Karpas-422 (cell line): ENCODE measurements at regions not wholly inside any gene's neighbourhood (a gene's known extent, or its start where the extent isn't known, plus 50 kb on each side); places are given as distances from the start of the nearest gene placed in this dataset.

ENCODE experiments used
- DNase-seq: peaks from one replicate; pipeline ENCODE4 v3.0.0-alpha.2; 2015
- H2AFZ ChIP-seq: fragments of 200-600 bp; sonication (generic); 2 replicates; pipeline ENCODE4 v1.6.1; 2014; ENCODE audit warnings: antibody characterized with exemption, low read length, mixed read lengths
- H3K27ac ChIP-seq: fragments of 200-600 bp; sonication (generic); 2 replicates; pipeline ENCODE4 v1.5.1; 2014; ENCODE audit warnings: mild to moderate bottlenecking, low read length, moderate library complexity
- H3K27me3 ChIP-seq: fragments of 200-600 bp; sonication (generic); 2 replicates; pipeline ENCODE4 v1.6.1; 2014; ENCODE audit warnings: low read length, mixed read lengths
- H3K36me3 ChIP-seq: fragments of 200-600 bp; sonication (generic); 2 replicates; pipeline ENCODE4 v1.6.1; 2014; ENCODE audit warnings: low read length, mixed read lengths; ENCODE audit not compliant: insufficient read depth
- H3K4me1 ChIP-seq: fragments of 200-600 bp; sonication (generic); 2 replicates; pipeline ENCODE4 v1.6.1; 2014; ENCODE audit warnings: mild to moderate bottlenecking, low read length, mixed read lengths
- H3K4me2 ChIP-seq: fragments of 200-600 bp; sonication (generic); 2 replicates; pipeline ENCODE4 v1.6.1; 2014; ENCODE audit warnings: low read length, low read depth, mild to moderate bottlenecking; ENCODE audit not compliant: poor library complexity, severe bottlenecking
- H3K4me3 ChIP-seq: fragments of 200-600 bp; sonication (generic); 2 replicates; pipeline ENCODE4 v1.5.1; 2014; ENCODE audit warnings: mild to moderate bottlenecking, antibody characterized with exemption, low read length, mixed read lengths
- H3K79me2 ChIP-seq: fragments of 200-600 bp; sonication (generic); 2 replicates; pipeline ENCODE4 v1.6.1; 2014; ENCODE audit warnings: mild to moderate bottlenecking, low read length, mixed read lengths
- H3K9ac ChIP-seq: fragments of 200-600 bp; sonication (generic); 2 replicates; pipeline ENCODE4 v1.6.0; 2014; ENCODE audit warnings: low read length
- H3K9me2 ChIP-seq: fragments of 200-600 bp; sonication (generic), shearing (Covaris generic); replicated peaks from 2 replicates; pipeline ENCODE4 v1.6.0; 2014; ENCODE audit warnings: mild to moderate bottlenecking, low read length, moderate library complexity; ENCODE audit not compliant: insufficient read depth
- H3K9me3 ChIP-seq: fragments of 300-700, 200-600 bp; sonication (generic); 2 replicates; pipeline ENCODE4 v1.6.1; 2014; ENCODE audit warnings: low read length, mixed read lengths
- H4K20me1 ChIP-seq: fragments of 200-600 bp; sonication (generic); 2 replicates; pipeline ENCODE4 v1.6.1; 2014; ENCODE audit warnings: mild to moderate bottlenecking, antibody characterized with exemption, low read length, low read depth; ENCODE audit not compliant: insufficient read depth

GRCh38 chr1:69459244-69459643 is 108.5 kb upstream of the LRRC7 start:
- Histone ChIP-seq H4K20me1 (no peaks in the 10 kb centered on the region), H3K27me3 (no peaks in the 10 kb centered on the region), H3K9me2 (no peaks in the 10 kb centered on the region), H3K4me1 (no peaks in the 10 kb centered on the region), H2AFZ (no peak overlapping the region), H3K4me2 (no peak overlapping the region), H3K36me3 (no peaks in the 10 kb centered on the region), H3K79me2 (no peaks in the 10 kb centered on the region), H3K9me3 (peaks cover 8% of the 10 kb centered on the region; the same call in 1 of the 2 replicates), H3K27ac (no peak overlapping the region), H3K4me3 (no peak overlapping the region), H3K9ac (no peak overlapping the region)
- DNase-seq = no peak

DNA sequence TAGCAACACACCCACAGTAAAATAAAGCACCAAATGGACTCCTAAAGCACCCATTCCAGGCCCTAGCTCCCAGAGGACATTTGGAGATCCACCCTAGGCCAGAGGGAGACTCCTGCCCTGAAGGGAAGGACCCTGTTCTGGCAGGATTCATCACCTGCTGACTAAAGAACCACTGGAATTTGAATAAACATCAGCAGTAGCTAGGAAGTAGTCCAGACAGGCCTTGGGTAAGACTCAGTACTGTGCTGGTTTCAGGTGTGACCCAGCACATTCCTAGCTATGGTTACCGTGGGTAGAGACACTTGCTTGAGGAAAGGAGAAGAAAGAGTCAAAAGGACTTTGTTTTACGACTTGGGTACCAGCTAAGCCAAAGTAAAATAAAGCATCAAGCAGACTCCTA is 92.7 kb upstream of the LRRC7 start:
- Histone ChIP-seq H3K27ac (no peak overlapping the region), H4K20me1 (no peaks in the 10 kb centered on the region), H3K9ac (no peak overlapping the region), H3K27me3 (no peaks in the 10 kb centered on the region), H3K9me3 (no peaks in the 10 kb centered on the region; the same call in 1 of the 2 replicates), H2AFZ (no peak overlapping the region), H3K4me3 (no peak overlapping the region), H3K79me2 (no peaks in the 10 kb centered on the region), H3K4me2 (no peak overlapping the region), H3K9me2 (no peaks in the 10 kb centered on the region), H3K36me3 (no peaks in the 10 kb centered on the region), H3K4me1 (no peaks in the 10 kb centered on the region)
- no peak for DNase-seq

DNA sequence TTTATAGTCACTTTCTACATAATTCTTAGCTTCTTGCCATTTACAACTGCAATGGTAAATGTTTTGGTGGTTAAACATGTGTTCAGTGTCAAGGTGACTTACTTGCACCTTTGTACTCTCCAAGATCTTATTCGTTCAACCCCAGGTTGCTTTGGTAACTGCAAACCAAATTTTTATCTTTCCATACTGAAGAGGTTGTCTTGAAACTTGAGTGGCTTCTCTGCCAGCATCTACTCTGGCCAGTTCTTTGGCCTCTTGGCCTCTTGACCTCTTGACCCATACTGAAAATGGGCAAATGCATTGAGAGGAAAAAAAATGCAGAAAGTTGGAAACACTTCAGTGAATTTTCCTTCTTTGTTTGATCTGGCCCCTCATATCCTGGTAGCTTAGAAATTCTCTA is 88.0 kb upstream of the LRRC7 start:
- H2AFZ ChIP-seq = no peak overlapping the region
- no peaks in the 10 kb centered on the region for H4K20me1 ChIP-seq
- H3K9ac ChIP-seq = no peak overlapping the region
- H3K9me2 ChIP-seq = no peaks in the 10 kb centered on the region; the same call in 1 of the 2 replicates
- no peaks in the 10 kb centered on the region for H3K36me3 ChIP-seq
- H3K27me3 ChIP-seq = no peaks in the 10 kb centered on the region
- no peaks in the 10 kb centered on the region for H3K79me2 ChIP-seq
- no peak overlapping the region for H3K4me2 ChIP-seq
- H3K4me1 ChIP-seq = no peaks in the 10 kb centered on the region
- H3K27ac ChIP-seq = no peak overlapping the region
- no peak overlapping the region for H3K4me3 ChIP-seq
- no peak for DNase-seq
- peaks cover 5% of the 10 kb centered on the region; the same call in 1 of the 2 replicates for H3K9me3 ChIP-seq

- no peak for DNase-seq
Measured at GRCh38 chr1:69483246-69483645, 84.5 kb upstream of the LRRC7 start.

GRCh38 chr1:69485616-69486015 is 82.1 kb upstream of the LRRC7 start:
- H2AFZ ChIP-seq = no peak overlapping the region
- no peaks in the 10 kb centered on the region for H3K79me2 ChIP-seq
- H3K4me1 ChIP-seq = no peaks in the 10 kb centered on the region
- no peak for DNase-seq
- H4K20me1 ChIP-seq = no peaks in the 10 kb centered on the region
- no peak overlapping the region for H3K27ac ChIP-seq
- H3K9me2 ChIP-seq = no peaks in the 10 kb centered on the region; the same call in 1 of the 2 replicates
- no peak overlapping the region for H3K4me3 ChIP-seq
- H3K27me3 ChIP-seq = no peaks in the 10 kb centered on the region
- H3K36me3 ChIP-seq = no peaks in the 10 kb centered on the region
- no peak overlapping the region for H3K9ac ChIP-seq
- no peak overlapping the region for H3K4me2 ChIP-seq
- peaks cover 9% of the 10 kb centered on the region for H3K9me3 ChIP-seq

More at GRCh38 chr1:69483246-69483645, 84.5 kb upstream of the LRRC7 start:
- H3K4me3 ChIP-seq = no peak overlapping the region
- H3K27ac ChIP-seq = no peak overlapping the region
- H3K9ac ChIP-seq = no peak overlapping the region
- no peaks in the 10 kb centered on the region for H3K4me1 ChIP-seq
- H3K36me3 ChIP-seq = no peaks in the 10 kb centered on the region
- H3K79me2 ChIP-seq = no peaks in the 10 kb centered on the region
- H3K9me2 ChIP-seq = no peaks in the 10 kb centered on the region; the same call in 1 of the 2 replicates
- no peaks in the 10 kb centered on the region for H4K20me1 ChIP-seq
- no peaks in the 10 kb centered on the region for H3K27me3 ChIP-seq
- H3K4me2 ChIP-seq = no peak overlapping the region
- no peak overlapping the region for H2AFZ ChIP-seq
- H3K9me3 ChIP-seq = peaks cover 9% of the 10 kb centered on the region

DNA sequence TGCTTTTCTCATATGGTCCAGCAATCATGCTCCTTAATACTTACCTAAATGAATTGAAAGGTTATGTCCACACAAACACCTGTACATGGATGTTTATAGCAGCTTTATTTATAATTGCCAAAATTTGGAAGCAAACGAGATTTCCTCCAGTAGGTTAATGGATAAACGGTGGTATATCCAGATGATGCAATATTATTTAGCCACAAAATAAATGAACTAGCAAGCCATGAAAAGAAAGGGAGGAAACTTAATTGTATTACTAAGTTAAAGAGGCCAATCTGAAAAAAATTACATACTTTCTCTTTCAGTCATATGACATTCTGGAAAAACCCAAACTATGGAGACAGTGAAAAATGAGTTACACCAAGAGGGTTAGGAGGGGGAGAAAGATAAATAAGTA is 76.3 kb upstream of the LRRC7 start:
- peaks cover 4% of the 10 kb centered on the region; the same call in 1 of the 2 replicates for H3K9me3 ChIP-seq
- no peak overlapping the region for H3K27ac ChIP-seq
- no peak overlapping the region for H3K9ac ChIP-seq

DNA sequence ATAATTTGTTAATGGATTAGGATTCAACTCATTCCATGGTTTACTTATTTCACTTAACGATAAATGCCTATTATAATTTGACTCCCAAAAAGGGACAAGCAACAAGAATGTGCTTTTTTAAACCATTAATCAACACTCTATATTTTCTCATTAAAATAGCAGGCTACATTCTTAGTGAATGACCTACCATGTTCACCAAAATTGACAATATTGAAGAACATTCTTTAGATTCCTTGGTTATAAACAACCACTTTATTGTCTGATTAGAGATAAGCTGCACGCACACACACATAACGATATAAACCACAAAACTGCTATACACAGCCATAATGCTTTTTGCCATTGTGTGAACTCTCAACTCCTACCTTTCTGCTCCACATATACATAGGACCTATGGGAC is 75.4 kb upstream of the LRRC7 start:
- H3K4me1 ChIP-seq = no peaks in the 10 kb centered on the region
- no peaks in the 10 kb centered on the region for H3K27me3 ChIP-seq
- no peak overlapping the region for H3K4me3 ChIP-seq
- H3K9me3 ChIP-seq = peaks cover 4% of the 10 kb centered on the region; the same call in 1 of the 2 replicates
- no peak overlapping the region for H2AFZ ChIP-seq
- H3K27ac ChIP-seq = no peak overlapping the region
- no peaks in the 10 kb centered on the region for H3K36me3 ChIP-seq
- H3K9ac ChIP-seq = no peak overlapping the region
- H3K9me2 ChIP-seq = no peaks in the 10 kb centered on the region
- no peaks in the 10 kb centered on the region for H3K79me2 ChIP-seq
- H3K4me2 ChIP-seq = no peak overlapping the region
- no peaks in the 10 kb centered on the region for H4K20me1 ChIP-seq
- DNase-seq = no peak

More for the DNA sequence above, 76.3 kb upstream of the LRRC7 start:
- Histone ChIP-seq H3K9me2 (no peaks in the 10 kb centered on the region), H3K27me3 (no peaks in the 10 kb centered on the region), H3K4me3 (no peak overlapping the region), H3K4me2 (no peak overlapping the region), H4K20me1 (no peaks in the 10 kb centered on the region), H3K4me1 (no peaks in the 10 kb centered on the region), H2AFZ (no peak overlapping the region), H3K79me2 (no peaks in the 10 kb centered on the region), H3K36me3 (no peaks in the 10 kb centered on the region)
- no peak for DNase-seq

- H3K9me2 ChIP-seq = no peaks in the 10 kb centered on the region
- H3K4me3 ChIP-seq = no peak overlapping the region
- H3K9me3 ChIP-seq = no peaks in the 10 kb centered on the region
- H3K27me3 ChIP-seq = no peaks in the 10 kb centered on the region
- no peaks in the 10 kb centered on the region for H4K20me1 ChIP-seq
- no peak overlapping the region for H3K4me2 ChIP-seq
- H3K27ac ChIP-seq = no peak overlapping the region
- no peaks in the 10 kb centered on the region for H3K4me1 ChIP-seq
- DNase-seq = no peak
- H3K79me2 ChIP-seq = no peaks in the 10 kb centered on the region
- no peak overlapping the region for H2AFZ ChIP-seq
- H3K9ac ChIP-seq = no peak overlapping the region
- H3K36me3 ChIP-seq = no peaks in the 10 kb centered on the region
Measured at GRCh38 chr1:69494221-69494620, 73.5 kb upstream of the LRRC7 start.
